ENCODE measurements at regions not wholly inside any gene's neighbourhood (a gene's known extent, or its start where the extent isn't known, plus 50 kb on each side); places are given as distances from the start of the nearest gene placed in this dataset.

DNA sequence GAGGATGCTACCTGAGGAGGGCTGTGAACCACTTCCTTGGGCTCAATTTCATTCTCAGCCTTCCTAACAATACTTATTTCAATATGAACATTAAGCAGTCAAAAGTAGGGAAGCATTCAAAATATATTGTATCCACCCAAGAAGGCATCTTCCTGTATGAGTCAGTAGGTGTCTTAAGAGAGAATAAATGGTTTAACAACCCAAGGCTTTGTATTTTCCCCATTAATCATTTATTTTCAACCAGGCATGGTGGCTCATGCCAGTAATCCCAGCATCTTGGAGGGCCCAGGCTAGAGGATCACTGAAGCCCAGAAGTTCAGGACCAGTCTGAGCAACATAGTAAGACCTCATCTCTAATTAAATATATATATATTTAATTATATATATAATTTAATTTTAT lies 74.5 kb upstream of the MARCKS start:
- TF ChIP-seq POLR2A (IDR thresholded peaks at IDR 0.05; ENCODE audit: low read length) (no peak), GATA1 (IDR thresholded peaks at IDR 0.05; ENCODE audit: low read depth, low read length) (no peak)
